ENCODE measurements at regions not wholly inside any gene's neighbourhood (a gene's known extent, or its start where the extent isn't known, plus 50 kb on each side); places are given as distances from the start of the nearest gene placed in this dataset.

DNA sequence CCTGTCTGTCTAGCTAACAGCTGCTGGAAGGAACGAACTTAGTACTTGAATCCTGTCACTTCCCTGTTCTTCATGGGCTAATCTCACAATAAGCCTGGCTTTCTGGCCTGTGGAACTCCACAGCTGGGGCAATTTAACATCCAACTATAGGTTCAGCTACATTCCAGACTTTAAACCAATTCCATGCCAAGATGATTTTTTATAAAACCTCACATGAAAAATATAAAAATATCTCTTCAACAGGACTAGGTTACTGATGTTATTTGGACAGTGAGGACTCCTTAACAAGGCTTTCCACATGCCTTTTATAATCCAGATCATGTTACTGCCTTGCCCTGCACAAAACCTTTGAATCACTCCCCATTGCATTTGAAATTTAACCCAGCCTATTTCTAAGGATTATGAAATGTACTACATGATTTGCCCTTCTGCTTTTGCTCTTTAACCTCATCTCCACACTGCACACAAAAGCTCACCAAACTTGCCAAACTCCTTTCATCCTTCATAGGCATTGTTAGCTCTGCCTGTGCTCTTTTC is 863.2 kb upstream of the CHAC2 start:
- H3K4me3 ChIP-seq (ENCODE audit: low read depth, low read length) = no peak overlapping the region
- TF ChIP-seq, protein P1, sequence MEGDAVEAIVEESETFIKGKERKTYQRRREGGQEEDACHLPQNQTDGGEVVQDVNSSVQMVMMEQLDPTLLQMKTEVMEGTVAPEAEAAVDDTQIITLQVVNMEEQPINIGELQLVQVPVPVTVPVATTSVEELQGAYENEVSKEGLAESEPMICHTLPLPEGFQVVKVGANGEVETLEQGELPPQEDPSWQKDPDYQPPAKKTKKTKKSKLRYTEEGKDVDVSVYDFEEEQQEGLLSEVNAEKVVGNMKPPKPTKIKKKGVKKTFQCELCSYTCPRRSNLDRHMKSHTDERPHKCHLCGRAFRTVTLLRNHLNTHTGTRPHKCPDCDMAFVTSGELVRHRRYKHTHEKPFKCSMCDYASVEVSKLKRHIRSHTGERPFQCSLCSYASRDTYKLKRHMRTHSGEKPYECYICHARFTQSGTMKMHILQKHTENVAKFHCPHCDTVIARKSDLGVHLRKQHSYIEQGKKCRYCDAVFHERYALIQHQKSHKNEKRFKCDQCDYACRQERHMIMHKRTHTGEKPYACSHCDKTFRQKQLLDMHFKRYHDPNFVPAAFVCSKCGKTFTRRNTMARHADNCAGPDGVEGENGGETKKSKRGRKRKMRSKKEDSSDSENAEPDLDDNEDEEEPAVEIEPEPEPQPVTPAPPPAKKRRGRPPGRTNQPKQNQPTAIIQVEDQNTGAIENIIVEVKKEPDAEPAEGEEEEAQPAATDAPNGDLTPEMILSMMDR (IDR thresholded peaks at IDR 0.05; ENCODE audit: borderline replicate concordance, insufficient read depth, low read depth, low read length) = no peak

DNA sequence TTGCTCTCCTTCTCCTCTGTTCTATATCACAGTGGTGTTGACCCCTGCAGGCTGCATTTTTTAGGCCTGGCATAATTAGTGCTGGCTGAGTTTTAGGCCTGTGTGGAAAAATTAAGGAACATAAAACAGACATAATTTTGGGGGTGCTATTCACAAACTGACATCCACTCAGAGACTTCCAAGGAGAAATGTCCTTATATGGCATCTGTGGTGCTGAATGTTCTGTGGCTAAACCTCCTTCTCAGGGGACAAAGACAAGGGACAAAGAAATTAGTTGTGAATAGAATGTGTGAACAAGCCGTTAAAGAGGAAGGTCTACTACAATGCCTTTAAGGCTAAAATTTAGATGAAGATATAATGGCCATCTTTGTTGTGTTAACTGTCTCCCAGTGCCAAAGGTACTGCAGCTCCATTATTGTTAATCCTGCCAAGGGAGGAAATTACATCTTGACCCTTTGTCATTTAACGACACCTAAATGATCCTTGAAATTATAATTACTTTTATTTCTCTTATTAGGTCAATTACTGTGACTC is 870.0 kb upstream of the CHAC2 start:
- TF ChIP-seq, protein P1 (IDR thresholded peaks at IDR 0.05; ENCODE audit: borderline replicate concordance, insufficient read depth, low read depth, low read length) = no peak
- H3K4me3 ChIP-seq (ENCODE audit: low read depth, low read length) = no peak overlapping the region

DNA sequence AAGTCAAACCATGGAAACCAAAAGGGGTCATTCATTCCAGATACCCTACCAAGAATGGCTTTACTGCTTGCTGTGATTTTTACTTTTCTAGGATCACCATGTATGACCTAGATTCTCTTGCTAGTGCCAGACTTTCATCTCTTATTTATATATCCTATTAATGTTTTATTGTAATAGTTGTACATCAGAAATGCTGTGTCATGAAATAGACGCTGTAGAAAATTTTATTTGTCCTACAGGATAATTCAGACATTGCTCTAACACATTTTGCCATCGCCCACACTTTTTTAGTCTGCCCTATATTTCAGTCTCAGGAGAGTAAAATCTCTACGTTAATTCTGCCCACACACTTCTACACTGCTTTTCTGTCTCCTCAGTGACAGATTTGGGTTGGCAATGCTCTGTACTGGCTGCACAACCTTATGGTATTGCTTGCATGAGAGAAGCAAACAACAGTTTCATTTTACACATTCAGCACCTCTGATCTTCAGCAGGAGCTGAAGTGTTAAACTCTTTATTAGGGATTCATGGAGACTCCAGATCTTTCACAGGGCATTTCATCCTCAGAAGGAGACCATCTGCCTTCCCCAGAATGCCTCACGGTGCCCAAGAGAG is 871.8 kb upstream of the CHAC2 start:
- TF ChIP-seq, protein P1 (IDR thresholded peaks at IDR 0.05; ENCODE audit: borderline replicate concordance, insufficient read depth, low read depth, low read length) = no peak
- no peak overlapping the region for H3K4me3 ChIP-seq (ENCODE audit: low read depth, low read length)

DNA sequence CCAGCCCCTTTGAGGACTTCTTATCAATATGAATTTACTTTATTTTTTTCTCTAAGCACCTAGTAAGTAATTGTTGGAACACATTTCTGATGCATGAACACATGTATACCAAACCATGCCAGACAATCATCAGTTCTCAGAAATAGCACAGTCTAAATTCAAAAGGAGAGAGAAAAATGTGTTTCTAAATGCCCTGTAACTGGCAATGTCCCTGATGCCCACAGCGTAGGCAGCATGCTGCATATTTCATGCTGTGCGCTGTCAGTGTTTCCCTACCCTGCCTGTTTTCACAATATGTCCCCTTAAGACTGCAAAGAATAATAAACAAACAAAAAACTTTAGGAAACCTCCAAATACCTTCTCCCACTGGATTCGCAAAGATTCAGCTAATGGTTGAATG is 881.0 kb upstream of the CHAC2 start:
- TF ChIP-seq, protein P1 (IDR thresholded peaks at IDR 0.05; ENCODE audit: borderline replicate concordance, insufficient read depth, low read depth, low read length) = no peak

DNA sequence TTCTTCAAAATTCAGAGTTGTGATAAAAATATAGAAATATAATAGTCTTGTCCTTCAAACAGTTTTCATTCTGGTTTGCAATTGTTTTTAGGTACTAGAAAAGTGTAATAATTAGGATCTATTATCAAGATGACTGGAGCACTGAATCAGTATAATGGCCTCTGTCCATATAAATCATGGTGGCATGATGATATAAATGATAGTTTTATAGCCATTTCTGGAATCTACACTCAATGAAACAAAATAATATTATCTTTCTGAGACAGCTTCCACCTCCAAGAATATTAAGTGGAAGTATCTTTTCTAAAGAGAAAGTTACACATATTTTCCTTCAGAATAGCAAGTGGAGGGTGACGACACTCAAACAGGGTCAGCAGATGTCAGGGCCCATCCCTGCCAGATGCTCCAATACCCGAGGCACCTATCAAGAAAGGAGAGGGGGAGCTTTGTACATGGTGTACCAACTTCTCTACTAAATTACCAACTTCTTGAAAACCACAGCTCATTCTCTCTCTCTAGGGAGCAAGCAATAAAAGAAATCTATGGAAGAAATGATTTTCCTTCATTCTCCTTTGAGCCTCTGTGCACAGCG is 882.7 kb upstream of the CHAC2 start:
- no peak overlapping the region for H3K4me3 ChIP-seq (ENCODE audit: low read depth, low read length)
- TF ChIP-seq, protein P1 (IDR thresholded peaks at IDR 0.05; ENCODE audit: borderline replicate concordance, insufficient read depth, low read depth, low read length) = no peak

More for the DNA sequence above, 881.0 kb upstream of the CHAC2 start:
- H3K4me3 ChIP-seq (ENCODE audit: low read depth, low read length) = no peak overlapping the region

DNA sequence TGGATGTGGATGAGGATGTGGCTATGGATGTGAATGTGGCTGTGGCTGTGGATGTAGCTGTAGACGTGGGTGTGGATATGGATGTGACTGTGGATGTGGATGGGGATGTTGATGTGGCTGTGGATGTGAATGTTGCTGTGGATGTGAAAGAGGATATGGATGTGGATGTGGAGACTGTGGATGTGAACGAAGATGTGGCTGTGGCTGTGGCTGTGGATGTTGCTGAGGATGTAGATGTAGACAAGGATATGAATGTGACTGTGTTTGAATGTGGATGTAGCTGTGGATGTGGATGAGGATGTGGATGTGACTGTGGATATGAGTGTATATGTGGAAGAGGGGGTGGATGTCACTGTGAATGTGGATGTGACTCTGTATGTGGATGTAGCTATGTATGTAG is 884.6 kb upstream of the CHAC2 start:
- H3K4me3 ChIP-seq (ENCODE audit: low read depth, low read length) = no peak overlapping the region
- TF ChIP-seq, protein P1 (IDR thresholded peaks at IDR 0.05; ENCODE audit: borderline replicate concordance, insufficient read depth, low read depth, low read length) = no peak

DNA sequence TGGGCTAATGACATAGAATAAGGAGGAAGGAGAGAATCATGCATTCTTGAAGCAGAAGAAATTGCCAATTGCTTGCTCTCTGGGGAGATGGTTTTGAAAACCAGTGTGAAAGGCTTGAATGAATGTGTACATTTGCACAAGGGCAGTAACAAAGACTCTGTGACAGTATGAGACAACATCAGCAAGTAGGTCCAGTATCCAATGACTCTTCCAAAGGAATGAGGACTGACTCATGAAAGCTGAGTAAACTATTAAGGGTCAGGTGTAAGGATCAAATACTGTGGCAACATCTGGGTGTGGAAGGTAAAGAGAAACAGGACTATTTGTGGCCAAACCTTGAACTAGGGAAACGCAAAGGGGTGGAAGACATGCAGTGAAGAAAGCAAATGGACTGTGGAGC is 886.0 kb upstream of the CHAC2 start:
- TF ChIP-seq, protein P1 (IDR thresholded peaks at IDR 0.05; ENCODE audit: borderline replicate concordance, insufficient read depth, low read depth, low read length) = no peak

More for the DNA sequence above, 886.0 kb upstream of the CHAC2 start:
- no peak overlapping the region for H3K4me3 ChIP-seq (ENCODE audit: low read depth, low read length)
